Hepatocyte (in vitro differentiated cells): ENCODE measurements at regions not wholly inside any gene's neighbourhood (a gene's known extent, or its start where the extent isn't known, plus 50 kb on each side); places are given as distances from the start of the nearest gene placed in this dataset.

Experiments used
- EZH2 ChIP-seq: fragments of 200-600 bp; sonication (generic); IDR thresholded peaks from 2 replicates; pipeline ENCODE4 v1.6.1; 2016; ENCODE audit warnings: antibody characterized with exemption, mild to moderate bottlenecking, borderline replicate concordance
- TF ChIP-seq, protein P1 (sequence below): fragments of 200-600 bp; sonication (generic); IDR thresholded peaks from 2 replicates; pipeline ENCODE4 v1.5.1; 2016; ENCODE audit warnings: antibody characterized with exemption, mild to moderate bottlenecking; ENCODE audit not compliant: poor library complexity

DNA sequence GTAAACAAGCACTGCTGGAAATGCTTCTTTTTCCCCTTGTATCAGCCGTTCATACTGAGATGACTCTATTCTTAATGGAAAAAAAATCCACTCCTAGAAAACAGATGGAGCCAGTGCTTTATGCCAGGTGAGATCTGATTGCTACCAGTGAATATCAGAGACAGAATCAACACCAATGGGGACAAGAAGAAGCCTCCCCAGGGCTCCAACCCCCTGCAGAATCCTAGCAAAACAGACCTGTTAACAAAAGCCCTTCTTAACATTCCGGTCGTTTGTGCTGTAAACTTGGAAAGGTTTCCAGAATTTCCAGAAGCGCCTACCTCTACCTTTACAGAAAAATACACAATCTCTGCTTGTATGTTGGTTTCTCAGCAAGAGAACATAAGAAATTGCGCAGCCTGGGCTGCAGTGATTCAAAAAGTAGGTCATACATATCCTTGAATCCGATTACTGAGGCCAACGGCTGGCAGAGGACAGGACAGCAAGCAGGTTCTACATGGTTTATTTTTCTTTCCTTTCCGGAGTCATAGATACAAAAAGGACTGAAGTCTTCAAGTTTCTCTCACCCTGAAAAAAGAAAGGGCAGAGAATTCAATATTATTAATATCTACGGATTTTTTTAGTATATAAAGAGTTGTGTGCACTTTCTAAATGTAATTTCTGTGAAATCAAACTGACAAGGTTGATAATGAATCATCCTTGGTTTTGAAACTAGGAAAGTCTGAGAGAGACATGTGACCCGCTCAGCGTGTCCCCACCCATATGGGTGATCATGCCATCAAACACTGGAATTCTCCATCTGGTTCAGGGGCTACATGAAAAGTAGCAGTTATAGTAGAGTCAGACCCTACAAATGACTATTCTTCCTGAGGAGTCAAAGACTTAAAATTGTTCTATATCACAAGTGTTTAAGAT is 266.7 kb upstream of the MGAT5 start:
- TF ChIP-seq, protein P1, sequence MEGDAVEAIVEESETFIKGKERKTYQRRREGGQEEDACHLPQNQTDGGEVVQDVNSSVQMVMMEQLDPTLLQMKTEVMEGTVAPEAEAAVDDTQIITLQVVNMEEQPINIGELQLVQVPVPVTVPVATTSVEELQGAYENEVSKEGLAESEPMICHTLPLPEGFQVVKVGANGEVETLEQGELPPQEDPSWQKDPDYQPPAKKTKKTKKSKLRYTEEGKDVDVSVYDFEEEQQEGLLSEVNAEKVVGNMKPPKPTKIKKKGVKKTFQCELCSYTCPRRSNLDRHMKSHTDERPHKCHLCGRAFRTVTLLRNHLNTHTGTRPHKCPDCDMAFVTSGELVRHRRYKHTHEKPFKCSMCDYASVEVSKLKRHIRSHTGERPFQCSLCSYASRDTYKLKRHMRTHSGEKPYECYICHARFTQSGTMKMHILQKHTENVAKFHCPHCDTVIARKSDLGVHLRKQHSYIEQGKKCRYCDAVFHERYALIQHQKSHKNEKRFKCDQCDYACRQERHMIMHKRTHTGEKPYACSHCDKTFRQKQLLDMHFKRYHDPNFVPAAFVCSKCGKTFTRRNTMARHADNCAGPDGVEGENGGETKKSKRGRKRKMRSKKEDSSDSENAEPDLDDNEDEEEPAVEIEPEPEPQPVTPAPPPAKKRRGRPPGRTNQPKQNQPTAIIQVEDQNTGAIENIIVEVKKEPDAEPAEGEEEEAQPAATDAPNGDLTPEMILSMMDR, result no peak
- no peak for TF ChIP-seq EZH2
